NCI-H1417 treated with DMSO at 0.1 percent for 48 hours (cell line): ENCODE measurements at regions not wholly inside any gene's neighbourhood (a gene's known extent, or its start where the extent isn't known, plus 50 kb on each side); places are given as distances from the start of the nearest gene placed in this dataset.
"Not testable (repeated sequence)": the region's sequence is repeated elsewhere in the genome, so short reads cannot be mapped to it uniquely, and the experiment has no call there.

Experiments used
- DNase-seq: peaks from one replicate; lab custom pipeline; 2025; lab: John Stamatoyannopoulos, UW

GRCh38 chr2:134023854-134024253 is 230.0 kb upstream of the MGAT5 start:
- DNase-seq = no peak

GRCh38 chr2:134027980-134028379 is 225.9 kb upstream of the MGAT5 start:
- no peak for DNase-seq

DNA sequence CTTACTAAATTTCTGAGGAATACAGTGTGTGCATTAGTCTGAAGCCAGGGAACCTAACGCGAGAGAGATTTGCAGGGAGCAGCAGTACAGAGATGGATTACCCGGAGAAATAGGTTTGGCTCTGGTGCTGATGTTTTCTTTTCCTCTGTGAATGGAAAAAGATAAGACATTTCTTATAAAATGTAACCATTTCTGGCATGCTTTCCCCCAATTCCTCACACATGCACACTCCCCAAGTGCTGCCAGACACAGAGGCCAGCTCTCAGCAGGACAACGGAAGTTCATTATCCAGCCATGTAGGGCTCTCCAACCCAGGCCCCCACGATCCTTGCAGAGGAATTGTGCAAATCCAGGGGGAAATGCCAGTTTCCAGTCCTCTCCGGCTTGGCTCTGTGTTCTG is 224.5 kb upstream of the MGAT5 start:
- no peak for DNase-seq

GRCh38 chr2:134031539-134031938 is 222.3 kb upstream of the MGAT5 start:
- no peak for DNase-seq

DNA sequence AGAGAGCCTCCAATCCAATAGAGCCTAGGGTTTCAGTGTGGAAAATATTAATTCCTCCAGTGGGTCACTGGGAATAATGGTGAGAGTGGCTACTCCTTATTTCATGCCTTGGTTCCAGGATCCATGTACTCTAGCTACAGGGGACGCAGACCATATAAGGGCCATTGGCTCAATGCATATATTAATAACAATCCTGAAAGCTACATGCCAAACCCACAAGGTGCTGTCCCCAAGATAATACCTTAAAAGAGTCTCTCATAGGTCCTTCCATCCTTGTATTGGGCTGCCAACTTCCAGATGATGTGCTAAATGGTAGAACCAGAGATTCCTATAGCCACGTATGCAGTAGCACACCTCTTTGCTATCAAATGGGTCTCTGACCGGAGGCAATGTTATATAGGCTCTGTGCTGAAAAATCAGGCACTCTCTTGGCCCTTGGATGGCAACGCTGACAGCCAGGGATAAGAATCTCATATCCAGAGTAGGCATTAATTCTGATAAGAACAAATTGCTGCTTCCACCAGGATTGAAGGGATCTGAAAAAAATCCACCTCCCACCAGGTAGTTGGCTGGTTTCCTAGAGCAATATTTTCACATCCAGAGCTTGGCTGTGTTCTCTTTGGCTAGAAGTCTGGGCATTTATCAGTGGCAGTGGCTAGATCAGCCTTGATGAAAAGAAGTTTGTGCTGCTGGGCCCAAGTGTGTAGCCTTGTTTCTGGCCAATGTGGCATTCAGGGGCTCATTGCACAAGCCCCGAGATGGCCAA is 218.1 kb upstream of the MGAT5 start:
- no peak for DNase-seq

GRCh38 chr2:134039912-134040581 is 213.8 kb upstream of the MGAT5 start:
- no peak for DNase-seq

DNA sequence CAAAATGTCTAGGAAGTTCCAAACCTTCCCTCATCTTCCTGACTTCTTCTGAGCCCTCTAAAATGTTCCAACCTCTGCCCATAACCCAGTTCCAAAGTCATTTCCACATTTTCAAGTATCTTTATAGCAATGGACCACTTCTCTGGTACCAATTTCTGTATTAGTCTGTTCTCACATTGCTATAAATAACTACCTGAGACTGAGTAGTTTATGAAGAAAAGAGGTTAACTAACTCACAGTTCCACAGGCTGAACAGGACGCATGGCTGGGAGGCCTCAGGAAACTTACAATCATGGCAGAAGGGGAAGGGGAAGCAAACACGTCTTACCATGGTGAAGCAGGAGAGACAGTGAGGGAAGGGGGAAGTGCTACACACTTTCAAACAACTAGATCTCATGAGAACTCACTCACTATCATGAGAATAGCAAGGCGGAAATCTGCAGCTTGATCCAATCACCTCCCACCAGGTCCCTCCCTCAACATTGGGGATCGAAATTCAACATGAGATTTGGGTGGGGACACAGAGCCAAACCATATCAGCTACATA is 213.2 kb upstream of the MGAT5 start:
- not testable (repeated sequence) for DNase-seq

DNA sequence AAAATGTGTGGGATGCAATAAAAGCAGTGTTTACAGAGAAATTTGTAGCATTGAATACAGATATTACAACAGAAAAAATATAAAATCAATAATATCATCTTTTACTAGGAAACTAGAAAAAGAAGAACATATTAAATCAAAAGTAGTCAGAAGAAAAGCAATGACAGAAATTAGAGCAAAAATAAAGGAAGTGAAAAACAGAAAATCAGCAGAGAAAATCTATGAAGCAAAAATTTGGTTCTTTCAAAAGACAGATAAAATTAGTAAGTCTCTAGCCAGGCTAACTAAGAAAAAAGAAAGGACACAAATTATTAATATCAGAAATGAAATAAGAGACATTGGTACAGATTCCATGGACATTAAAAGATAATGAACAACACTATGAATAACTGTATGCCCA is 212.0 kb upstream of the MGAT5 start:
- DNase-seq = no peak

GRCh38 chr2:134043028-134043427 is 210.8 kb upstream of the MGAT5 start:
- not testable (repeated sequence) for DNase-seq

DNA sequence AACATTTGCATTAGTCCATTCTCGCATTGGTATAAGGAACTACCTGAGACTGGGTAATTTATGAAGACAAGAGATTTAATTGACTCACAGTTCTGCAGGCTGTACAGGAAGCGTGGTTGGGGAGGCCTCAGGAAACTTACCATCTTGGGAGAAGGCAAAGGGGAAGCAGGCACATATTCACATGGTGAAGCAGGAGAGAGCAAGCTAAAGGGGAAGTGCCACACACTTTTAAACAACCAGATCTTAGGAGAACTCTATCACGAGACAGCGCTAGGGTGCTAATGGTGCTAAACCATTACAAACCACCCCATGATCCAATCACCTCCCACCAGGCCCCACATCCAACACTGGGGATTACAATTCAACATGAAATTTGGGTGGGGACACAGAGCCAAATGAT is 201.7 kb upstream of the MGAT5 start:
- no peak for DNase-seq

- DNase-seq = no peak
Measured at GRCh38 chr2:134056173-134056572, 197.7 kb upstream of the MGAT5 start.

DNA sequence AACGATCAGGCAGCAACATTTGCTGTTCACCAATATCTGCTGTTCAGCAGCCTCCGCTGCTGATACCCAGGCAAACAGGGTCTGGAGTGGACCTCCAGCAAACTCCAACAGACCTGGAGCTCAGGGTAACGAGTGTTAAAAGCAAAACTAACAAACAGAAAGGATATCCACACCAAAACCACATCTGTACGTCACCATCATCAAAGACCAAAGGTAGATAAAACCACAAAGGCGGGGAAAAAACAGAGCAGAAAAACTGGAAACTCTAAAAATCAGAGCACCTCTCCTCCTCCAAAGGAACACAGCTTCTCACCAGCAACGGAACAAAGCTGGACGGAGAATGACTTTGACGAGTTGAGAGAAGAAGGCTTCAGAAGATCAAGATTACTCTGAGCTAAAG is 192.8 kb upstream of the MGAT5 start:
- not testable (repeated sequence) for DNase-seq

- DNase-seq = not testable (repeated sequence)
Measured at GRCh38 chr2:134062235-134062634, 191.6 kb upstream of the MGAT5 start.

DNA sequence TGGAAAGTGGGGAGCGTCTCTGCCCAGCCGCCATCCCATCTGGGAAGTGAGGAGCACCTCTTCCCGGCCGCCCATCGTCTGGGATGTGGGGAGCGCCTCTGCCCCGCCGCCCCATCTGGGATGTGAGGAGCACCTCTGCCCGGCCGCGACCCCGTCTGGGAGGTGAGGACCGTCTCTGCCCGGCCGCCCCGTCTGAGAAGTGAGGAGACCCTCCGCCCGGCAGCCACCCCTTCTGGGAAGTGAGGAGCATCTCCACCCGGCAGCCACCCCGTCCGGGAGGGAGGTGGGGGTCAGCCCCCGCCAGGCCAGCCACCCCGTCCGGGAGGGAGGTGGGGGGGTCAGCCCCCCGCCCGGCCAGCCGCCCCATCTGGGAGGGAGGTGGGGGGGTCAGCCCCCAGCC is 190.0 kb upstream of the MGAT5 start:
- DNase-seq = not testable (repeated sequence)

DNA sequence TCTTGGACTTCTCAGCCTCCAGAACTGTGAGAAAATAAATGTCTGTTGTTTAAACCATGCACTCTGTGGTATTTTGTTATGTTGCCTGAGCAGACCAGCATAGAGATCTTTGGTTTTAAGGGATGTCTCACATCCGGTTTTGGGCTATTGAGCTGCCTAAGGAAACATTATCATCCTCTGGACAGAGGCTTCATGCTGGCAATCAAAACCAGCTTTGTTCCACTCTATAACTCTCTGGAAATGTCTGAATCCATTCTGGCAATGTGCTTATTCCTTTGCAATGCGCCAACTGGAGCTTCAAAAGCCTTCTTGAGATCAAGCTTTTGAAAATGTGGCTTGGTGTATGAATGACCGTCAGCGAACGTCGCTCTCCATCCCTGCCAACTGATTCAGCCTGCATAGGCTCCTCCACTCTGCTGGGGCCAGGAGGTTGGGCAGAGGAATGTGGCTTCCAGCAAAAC is 183.6 kb upstream of the MGAT5 start:
- DNase-seq = no peak

DNA sequence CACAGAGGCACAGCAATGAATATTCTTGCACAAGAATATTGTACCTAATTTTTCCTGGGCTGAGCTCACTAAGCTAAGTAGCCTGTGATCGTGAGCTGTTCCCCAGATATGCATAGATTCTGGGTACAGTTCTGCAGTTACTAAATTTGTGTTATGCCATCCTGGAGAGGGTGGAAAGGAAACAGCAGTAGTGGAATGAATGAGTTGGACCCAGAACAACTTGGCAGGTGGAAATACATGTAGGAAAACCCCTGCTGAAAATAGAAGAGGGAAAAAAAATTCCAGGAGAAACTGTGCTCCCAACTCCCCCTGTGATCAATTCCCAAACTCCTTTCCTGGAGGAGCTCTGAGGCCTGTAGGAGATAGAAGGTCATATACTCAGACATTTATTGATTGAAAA is 181.5 kb upstream of the MGAT5 start:
- DNase-seq = no peak

GRCh38 chr2:134073023-134073422 is 180.8 kb upstream of the MGAT5 start:
- DNase-seq = no peak

DNA sequence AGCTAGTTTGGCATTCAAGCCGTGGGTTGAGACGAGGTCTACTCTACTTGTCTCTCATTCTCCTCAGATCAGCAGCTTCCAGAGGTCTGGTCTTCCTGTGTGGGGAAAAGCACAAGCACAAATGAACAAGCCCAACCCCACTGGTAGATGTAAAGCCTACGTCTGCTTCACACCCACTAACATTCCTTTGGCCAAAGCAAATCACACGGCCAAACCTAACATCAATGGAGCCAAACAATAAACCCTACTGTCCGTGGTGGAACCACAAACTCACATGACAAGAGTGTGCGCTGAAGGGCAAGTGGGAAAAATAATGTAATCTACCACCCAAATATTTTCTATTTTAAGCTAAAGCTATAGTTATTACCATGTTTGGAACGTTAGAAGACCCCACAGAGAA is 179.3 kb upstream of the MGAT5 start:
- DNase-seq = no peak

- no peak for DNase-seq
Measured at GRCh38 chr2:134075204-134075603, 178.7 kb upstream of the MGAT5 start.

DNA sequence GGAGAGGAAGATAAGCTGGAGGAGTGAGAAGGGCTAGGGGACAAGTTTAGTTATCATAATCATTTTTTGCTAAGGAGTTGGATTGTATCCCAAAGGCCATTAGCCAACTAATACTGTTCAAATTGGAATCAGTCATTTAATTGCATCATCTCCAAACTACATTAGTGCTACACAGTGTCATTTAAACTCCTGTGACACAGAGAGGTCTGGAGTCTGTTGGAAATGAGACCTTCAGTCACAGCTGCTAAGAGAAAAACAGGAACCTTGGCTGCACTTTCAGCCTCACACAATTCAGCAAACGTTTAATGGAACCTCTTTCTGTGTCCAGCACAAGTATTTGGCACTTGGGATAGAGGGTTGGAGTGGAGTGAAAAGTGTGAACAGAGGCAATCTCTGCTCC is 175.5 kb upstream of the MGAT5 start:
- DNase-seq = no peak

DNA sequence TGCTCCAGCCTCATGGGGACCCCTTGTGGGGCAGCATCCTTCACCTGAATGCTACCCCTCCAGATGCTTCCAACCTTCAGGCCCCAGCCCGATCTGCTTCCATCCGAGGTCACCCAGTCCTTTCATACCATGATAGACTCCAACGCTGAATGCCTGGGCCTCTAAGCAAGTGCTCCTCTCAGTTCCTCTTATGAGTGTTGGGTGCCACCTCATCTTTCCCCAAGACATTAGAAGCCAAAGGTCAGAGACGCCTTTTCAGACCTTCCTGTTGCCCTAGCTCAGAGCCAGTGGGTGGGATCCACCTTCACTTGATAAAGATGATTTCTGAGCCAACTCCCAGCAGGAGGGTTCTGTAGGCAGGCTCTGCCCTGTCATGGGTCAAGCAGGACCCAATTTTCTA is 174.5 kb upstream of the MGAT5 start:
- DNase-seq = no peak

- DNase-seq = no peak
Measured at GRCh38 chr2:134080386-134081089, 173.3 kb upstream of the MGAT5 start.
